H1 (cell line): ENCODE measurements at regions not wholly inside any gene's neighbourhood (a gene's known extent, or its start where the extent isn't known, plus 50 kb on each side); places are given as distances from the start of the nearest gene placed in this dataset.

Source experiments
- BRCA1 ChIP-seq: IDR thresholded peaks from 2 replicates; pipeline ENCODE4 v1.6.1; 2012; ENCODE audit warnings: low read depth, low read length, improper control_type of control experiment
- CBX8 ChIP-seq: fragments of 300-800, 300-1000 bp; sonication (generic); IDR thresholded peaks from 2 replicates; pipeline ENCODE4 v1.7.1; 2016; ENCODE audit warnings: low read depth, low read length, borderline replicate concordance
- NANOG ChIP-seq: IDR thresholded peaks from 2 replicates; pipeline ENCODE4 v1.6.1; 2011; ENCODE audit warnings: low read length, low read depth, mild to moderate bottlenecking, inconsistent platforms; ENCODE audit not compliant: insufficient read depth, poor library complexity, severe bottlenecking

- TF ChIP-seq CBX8 (no peak), BRCA1 (no peak), NANOG (no peak)
- TF ChIP-seq, all 59 proteins: peak for 0
Observed at GRCh38 chr3:65246561-65246960, 558.8 kb upstream of the ADAMTS9 start (continued).
